ENCODE measurements at regions not wholly inside any gene's neighbourhood (a gene's known extent, or its start where the extent isn't known, plus 50 kb on each side); places are given as distances from the start of the nearest gene placed in this dataset.

- no peak for TF ChIP-seq CTCF (IDR thresholded peaks at IDR 0.05)
- no peak overlapping the region; the same call in 1 of the 2 replicates for H3K27ac Mint-ChIP-seq
- H3K4me3 Mint-ChIP-seq, result no peak overlapping the region
- DNase-seq, result no peak
- no peaks in the 10 kb centered on the region for H3K27me3 Mint-ChIP-seq (ENCODE audit: insufficient read depth)
- H3K9me3 Mint-ChIP-seq, result peaks cover 5% of the 10 kb centered on the region; the same call in 1 of the 2 replicates
- H3K36me3 Mint-ChIP-seq (ENCODE audit: low read depth), result no peaks in the 10 kb centered on the region
- peaks cover 34% of the 10 kb centered on the region; the same call in 1 of the 2 replicates for H3K4me1 Mint-ChIP-seq (ENCODE audit: low read depth)
Measured at GRCh38 chr4:11704186-11704830, 275.6 kb upstream of the HS3ST1 start.

GRCh38 chr4:11702886-11703557 is 274.3 kb upstream of the HS3ST1 start:
- Mint-ChIP-seq H3K4me1 (ENCODE audit: low read depth) (peaks cover 47% of the 10 kb centered on the region; the same call in 1 of the 2 replicates), H3K9me3 (peaks cover 4% of the 10 kb centered on the region; the same call in 1 of the 2 replicates), H3K27ac (no peak overlapping the region), H3K27me3 (ENCODE audit: insufficient read depth) (no peaks in the 10 kb centered on the region), H3K4me3 (no peak overlapping the region), H3K36me3 (ENCODE audit: low read depth) (no peaks in the 10 kb centered on the region)
- no peak for DNase-seq
- no peak for TF ChIP-seq CTCF (IDR thresholded peaks at IDR 0.05)

- Mint-ChIP-seq H3K27ac (no peak overlapping the region), H3K4me1 (ENCODE audit: low read depth) (peaks cover 54% of the 10 kb centered on the region; the same call in 1 of the 2 replicates), H3K9me3 (no peaks in the 10 kb centered on the region; the same call in 1 of the 2 replicates), H3K36me3 (ENCODE audit: low read depth) (no peaks in the 10 kb centered on the region), H3K27me3 (ENCODE audit: insufficient read depth) (no peaks in the 10 kb centered on the region), H3K4me3 (no peak overlapping the region)
- TF ChIP-seq CTCF (IDR thresholded peaks at IDR 0.05), result peak; percentile 27; the same call in 1 of the 2 replicates
- no peak for DNase-seq
Measured at GRCh38 chr4:11701966-11702725, 273.5 kb upstream of the HS3ST1 start.

DNA sequence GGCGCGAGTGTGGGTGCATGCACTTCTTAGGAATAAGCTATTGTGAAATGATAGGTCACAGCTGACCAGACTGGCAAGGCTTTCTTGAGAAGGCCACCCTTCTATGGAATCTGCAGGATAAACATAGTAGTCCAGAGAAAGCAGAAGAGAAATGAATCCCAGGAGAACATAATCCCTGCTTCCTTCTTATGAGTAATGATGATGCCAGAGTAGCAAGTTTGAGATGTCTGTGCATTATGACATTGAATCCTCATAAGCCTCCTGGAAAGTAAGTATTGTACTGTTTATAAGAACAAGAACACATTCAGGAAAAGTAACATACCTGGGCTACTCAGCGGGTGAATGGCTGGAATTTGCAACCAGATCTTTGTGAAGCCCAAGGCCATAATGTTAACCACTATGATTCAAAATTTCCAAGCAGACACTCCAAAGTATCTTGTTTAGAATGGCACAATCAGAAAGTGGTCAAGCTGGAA is 272.1 kb upstream of the HS3ST1 start:
- H3K36me3 Mint-ChIP-seq (ENCODE audit: low read depth), result no peaks in the 10 kb centered on the region
- H3K27me3 Mint-ChIP-seq (ENCODE audit: insufficient read depth), result no peaks in the 10 kb centered on the region
- peaks cover 54% of the 10 kb centered on the region; the same call in 1 of the 2 replicates for H3K4me1 Mint-ChIP-seq (ENCODE audit: low read depth)
- no peak for TF ChIP-seq CTCF (IDR thresholded peaks at IDR 0.05)
- peak overlapping the region; percentile 59; the same call in 1 of the 2 replicates for H3K27ac Mint-ChIP-seq
- no peak overlapping the region for H3K4me3 Mint-ChIP-seq
- DNase-seq, result peak; percentile 55
- H3K9me3 Mint-ChIP-seq, result no peaks in the 10 kb centered on the region; the same call in 1 of the 2 replicates

DNA sequence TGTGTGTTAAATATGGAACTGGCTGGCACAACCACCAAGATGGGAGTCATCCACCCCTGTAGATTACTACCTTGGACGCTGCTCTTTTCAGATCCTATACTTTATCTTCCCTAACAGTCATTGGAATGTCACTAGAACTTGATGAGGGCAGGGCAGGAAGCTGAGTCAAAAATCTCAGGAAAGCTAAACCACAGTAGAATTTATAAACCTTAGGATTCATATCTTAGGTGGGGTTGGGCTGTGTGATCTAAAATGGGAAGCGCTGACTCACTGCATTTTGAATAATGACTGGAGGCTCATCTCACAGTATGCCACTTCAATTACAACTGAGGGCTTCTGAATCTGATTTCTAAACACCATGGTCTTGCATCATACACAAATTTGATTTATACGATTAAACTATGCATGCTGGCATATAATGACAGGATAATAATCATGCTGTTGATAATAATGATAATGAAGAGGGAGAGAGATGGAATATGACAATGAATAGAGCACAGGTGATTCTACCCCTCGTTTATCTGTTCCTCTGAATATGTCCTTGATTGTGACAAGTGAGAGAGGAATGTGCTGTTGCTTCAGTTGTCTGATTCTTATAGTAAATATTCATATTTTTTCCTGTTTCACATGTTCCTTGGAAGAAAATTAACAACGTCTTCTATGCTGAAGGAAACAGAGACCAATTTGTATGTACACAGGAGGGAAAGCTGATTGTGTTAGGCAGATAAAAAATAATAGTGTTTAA is 270.3 kb upstream of the HS3ST1 start:
- Mint-ChIP-seq H3K27me3 (ENCODE audit: insufficient read depth) (no peaks in the 10 kb centered on the region), H3K4me3 (peak overlapping the region; percentile 52; the same call in 1 of the 2 replicates), H3K36me3 (ENCODE audit: low read depth) (peaks cover 4% of the 10 kb centered on the region; the same call in 1 of the 2 replicates), H3K4me1 (ENCODE audit: low read depth) (peaks cover 44% of the 10 kb centered on the region; the same call in 1 of the 2 replicates), H3K27ac (peak overlapping the region; percentile 67; the same call in 1 of the 2 replicates), H3K9me3 (peaks cover 5% of the 10 kb centered on the region)
- peak; percentile 76 for DNase-seq
- TF ChIP-seq CTCF (IDR thresholded peaks at IDR 0.05), result no peak
